OCI-LY3 (cell line): ENCODE measurements at regions not wholly inside any gene's neighbourhood (a gene's known extent, or its start where the extent isn't known, plus 50 kb on each side); places are given as distances from the start of the nearest gene placed in this dataset.

Source experiments
- H2AFZ ChIP-seq: fragments of 200-600, 300-600 bp; shearing (Covaris generic); 2 replicates; pipeline ENCODE4 v1.6.0; 2014; ENCODE audit warnings: antibody characterized with exemption, low read depth, low read length
- H3K27ac ChIP-seq: fragments of 200-600, 300-600 bp; sonication (generic); 2 replicates; pipeline ENCODE4 v1.5.1; 2014; ENCODE audit warnings: mild to moderate bottlenecking, low read length, moderate library complexity, mixed read lengths
- H3K27me3 ChIP-seq: fragments of 200-600, 300-600 bp; sonication (generic); 2 replicates; pipeline ENCODE4 v1.6.1; 2014; ENCODE audit warnings: low read depth, low read length, mixed read lengths
- H3K36me3 ChIP-seq: fragments of 200-600, 300-600 bp; sonication (generic); replicated peaks from 2 replicates; pipeline ENCODE3; 2014; ENCODE audit warnings: low read depth, low read length, mixed read lengths
- H3K4me1 ChIP-seq: fragments of 300-600, 200-600 bp; sonication (generic); 2 replicates; pipeline ENCODE4 v1.6.1; 2014; ENCODE audit warnings: low read length, mixed read lengths
- H3K4me2 ChIP-seq: fragments of 200-600, 300-600 bp; sonication (generic); 2 replicates; pipeline ENCODE4 v1.6.1; 2014; ENCODE audit warnings: low read length, mixed read lengths
- H3K4me3 ChIP-seq: fragments of 300-600, 200-600 bp; sonication (generic); 2 replicates; pipeline ENCODE4 v1.5.1; 2014; ENCODE audit warnings: antibody characterized with exemption, mild to moderate bottlenecking, low read length, moderate library complexity
- H3K79me2 ChIP-seq: fragments of 300-600, 200-600 bp; shearing (Covaris generic); 2 replicates; pipeline ENCODE4 v1.6.1; 2014; ENCODE audit warnings: mild to moderate bottlenecking, low read length, mixed read lengths
- H3K9ac ChIP-seq: fragments of 300-600, 200-600 bp; shearing (Covaris generic); 2 replicates; pipeline ENCODE4 v1.6.0; 2014; ENCODE audit warnings: mild to moderate bottlenecking, low read length, moderate library complexity
- H3K9me3 ChIP-seq: fragments of 200-600, 300-600 bp; shearing (Covaris generic); 2 replicates; pipeline ENCODE4 v1.6.1; 2014; ENCODE audit warnings: low read length, mixed read lengths; ENCODE audit not compliant: insufficient read depth
- H4K20me1 ChIP-seq: fragments of 200-600, 300-600 bp; sonication (generic); 2 replicates; pipeline ENCODE4 v1.6.1; 2016; ENCODE audit warnings: low read length, mixed read lengths; ENCODE audit not compliant: insufficient read depth
- CTCF ChIP-seq: fragments of 200-600, 300-600 bp; sonication (generic); IDR thresholded peaks from 2 replicates; pipeline ENCODE4 v1.5.1; 2014; ENCODE audit warnings: antibody characterized with exemption, low read length, low read depth
- EZH2phosphoT487 ChIP-seq: fragments of 200-600 bp; shearing (Covaris generic); IDR thresholded peaks from 2 replicates; pipeline ENCODE4 v1.6.1; 2018; ENCODE audit warnings: antibody characterized with exemption, mixed run types, low read depth

GRCh38 chr18:40993363-40993762 lies 961.7 kb upstream of the PIK3C3 start:
- Histone ChIP-seq H3K79me2 (no peaks in the 10 kb centered on the region), H3K27me3 (no peaks in the 10 kb centered on the region), H3K36me3 (no peaks in the 10 kb centered on the region), H3K9me3 (0 out of 2 replicates have a peak, but pooled peaks cover 3% of the 10 kb centered on the region), H3K4me3 (no peak overlapping the region), H2AFZ (no peak overlapping the region), H3K4me1 (peaks cover 3% of the 10 kb centered on the region; the same call in 1 of the 2 replicates), H4K20me1 (no peaks in the 10 kb centered on the region), H3K27ac (no peak overlapping the region), H3K9ac (no peak overlapping the region), H3K4me2 (no peak overlapping the region)
- TF ChIP-seq EZH2phosphoT487 (no peak), CTCF (no peak)

- Histone ChIP-seq H3K27me3 (no peaks in the 10 kb centered on the region), H4K20me1 (no peaks in the 10 kb centered on the region), H3K79me2 (no peaks in the 10 kb centered on the region), H3K4me2 (no peak overlapping the region), H3K4me3 (no peak overlapping the region), H3K4me1 (no peaks in the 10 kb centered on the region), H2AFZ (peak overlapping the region; percentile 44; the same call in 1 of the 2 replicates), H3K36me3 (no peaks in the 10 kb centered on the region), H3K9me3 (no peaks in the 10 kb centered on the region), H3K9ac (no peak overlapping the region), H3K27ac (no peak overlapping the region)
- TF ChIP-seq CTCF (no peak), EZH2phosphoT487 (no peak)
Measured at GRCh38 chr18:40987581-40987980, 967.5 kb upstream of the PIK3C3 start.

- no peak for TF ChIP-seq EZH2phosphoT487
- no peak for TF ChIP-seq CTCF
- no peaks in the 10 kb centered on the region for H3K4me1 ChIP-seq
- H3K36me3 ChIP-seq: no peaks in the 10 kb centered on the region
Measured at GRCh38 chr18:40985436-40985835, 969.6 kb upstream of the PIK3C3 start.

GRCh38 chr18:40984856-40985255 lies 970.2 kb upstream of the PIK3C3 start:
- no peak for TF ChIP-seq EZH2phosphoT487
- TF ChIP-seq CTCF: no peak
- Histone ChIP-seq H3K9ac (no peak overlapping the region), H3K4me3 (no peak overlapping the region), H4K20me1 (no peaks in the 10 kb centered on the region), H3K4me2 (no peak overlapping the region), H3K79me2 (no peaks in the 10 kb centered on the region), H3K9me3 (no peaks in the 10 kb centered on the region), H3K27me3 (no peaks in the 10 kb centered on the region), H2AFZ (no peak overlapping the region), H3K36me3 (no peaks in the 10 kb centered on the region), H3K4me1 (no peaks in the 10 kb centered on the region), H3K27ac (no peak overlapping the region)

More at GRCh38 chr18:40985436-40985835, 969.6 kb upstream of the PIK3C3 start:
- Histone ChIP-seq H4K20me1 (no peaks in the 10 kb centered on the region), H3K27me3 (no peaks in the 10 kb centered on the region), H3K4me2 (no peak overlapping the region), H3K4me3 (no peak overlapping the region), H2AFZ (no peak overlapping the region), H3K9ac (no peak overlapping the region), H3K9me3 (no peaks in the 10 kb centered on the region), H3K27ac (no peak overlapping the region), H3K79me2 (no peaks in the 10 kb centered on the region)
